HG03159 (cell line): ENCODE measurements at regions not wholly inside any gene's neighbourhood (a gene's known extent, or its start where the extent isn't known, plus 50 kb on each side); places are given as distances from the start of the nearest gene placed in this dataset.

Experiments used
- ATAC-seq: cut with Tn5 transposase; IDR thresholded peaks from one replicate; pipeline ENCODE4 v1.9.1; 2021; ENCODE audit warnings: mild to moderate bottlenecking, moderate library complexity; ENCODE audit not compliant: unreplicated experiment

DNA sequence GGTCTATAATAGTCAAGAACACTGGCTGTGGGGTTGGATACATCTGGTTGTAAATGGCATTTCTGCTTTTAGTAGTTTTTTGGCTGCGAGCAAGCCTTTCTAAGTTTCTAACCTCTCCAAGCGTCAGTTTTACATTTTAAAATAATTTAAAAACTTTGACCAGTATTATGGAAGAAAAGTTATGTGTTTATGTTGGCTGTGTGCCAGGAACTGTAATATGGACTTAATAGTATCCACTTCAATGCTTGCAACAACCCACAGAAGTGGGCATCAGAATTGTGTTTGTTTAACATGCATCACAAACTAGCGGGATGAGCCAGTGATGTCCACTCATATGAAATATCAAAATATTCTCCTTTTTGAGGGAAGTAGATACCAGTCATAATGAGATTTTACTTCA, 844.2 kb downstream of the JRKL start:
- ATAC-seq, result no peak

DNA sequence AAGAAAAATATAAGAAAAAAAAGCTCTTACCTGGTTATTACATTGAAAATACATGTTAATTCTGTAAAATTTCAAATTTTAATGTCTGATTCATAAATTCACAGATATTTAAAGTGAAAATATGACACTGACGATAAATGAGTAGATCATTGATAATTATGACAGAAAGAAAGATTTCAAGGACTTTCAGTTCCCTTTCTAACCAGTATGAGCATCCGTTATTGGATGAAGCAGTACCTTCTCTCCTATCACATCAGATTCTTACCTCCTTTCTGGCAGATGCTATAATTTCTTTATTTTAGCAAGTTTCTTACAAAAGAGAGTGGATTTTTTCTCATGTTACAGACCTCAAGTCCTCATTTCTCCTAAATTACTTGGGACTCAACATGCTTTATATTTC, 847.3 kb downstream of the JRKL start:
- ATAC-seq, result no peak

DNA sequence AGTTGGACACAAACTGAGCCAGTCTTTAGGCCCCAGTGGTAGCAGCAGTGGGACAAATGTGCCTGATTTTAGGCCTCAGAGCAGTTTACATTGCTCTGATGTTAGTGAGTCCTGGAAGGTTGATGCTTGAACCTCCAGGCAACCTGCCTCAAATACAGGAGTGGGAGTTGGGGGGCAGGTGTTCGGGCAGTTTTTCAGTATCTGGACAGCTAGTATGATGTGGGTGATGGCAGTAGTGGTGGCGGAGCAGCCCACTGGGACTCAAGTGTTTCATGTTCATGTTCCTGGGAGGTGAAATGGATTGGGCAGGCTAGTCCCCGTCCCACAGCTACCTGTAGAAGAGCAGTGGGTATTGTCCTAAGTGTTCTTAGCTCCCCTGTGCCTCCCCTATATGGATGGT, 857.8 kb downstream of the JRKL start:
- no peak for ATAC-seq

DNA sequence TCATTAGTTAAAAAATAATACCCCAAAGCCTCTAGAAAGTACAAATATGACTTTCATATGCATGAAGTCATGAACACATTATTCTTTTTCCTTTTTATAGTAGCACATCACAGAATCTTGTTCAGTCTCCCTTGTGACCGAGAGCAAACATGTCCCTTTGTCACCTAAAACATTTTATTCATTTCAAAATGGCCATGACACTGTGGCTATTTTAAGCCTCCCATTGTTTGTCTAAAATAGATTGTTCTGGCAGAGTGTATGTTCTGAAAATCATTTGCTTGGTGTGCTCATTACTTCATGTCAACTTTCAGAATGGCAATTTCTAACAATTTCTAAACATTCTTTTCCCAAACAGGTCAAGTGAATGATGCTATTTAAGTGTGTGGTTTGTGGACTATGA, 865.0 kb downstream of the JRKL start:
- no peak for ATAC-seq

DNA sequence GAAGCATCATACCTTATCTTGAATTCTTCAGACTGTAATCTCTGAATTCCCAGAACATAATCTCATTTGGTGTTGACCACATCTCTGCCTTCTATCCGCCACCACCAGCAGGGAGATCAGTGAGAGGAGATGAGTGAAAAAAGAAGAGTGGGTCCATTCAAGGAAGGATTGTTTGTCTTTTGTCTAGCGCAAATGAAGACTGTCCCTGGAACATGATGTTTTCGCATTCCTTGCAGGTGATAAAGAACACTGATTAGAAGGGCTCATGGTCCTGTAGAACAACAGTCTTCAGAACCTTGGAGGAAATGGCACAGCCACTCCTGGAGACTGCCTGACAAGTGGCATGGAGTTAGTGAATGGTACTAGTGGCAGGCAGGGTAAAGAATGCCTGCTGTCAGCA, 869.6 kb downstream of the JRKL start:
- no peak for ATAC-seq

DNA sequence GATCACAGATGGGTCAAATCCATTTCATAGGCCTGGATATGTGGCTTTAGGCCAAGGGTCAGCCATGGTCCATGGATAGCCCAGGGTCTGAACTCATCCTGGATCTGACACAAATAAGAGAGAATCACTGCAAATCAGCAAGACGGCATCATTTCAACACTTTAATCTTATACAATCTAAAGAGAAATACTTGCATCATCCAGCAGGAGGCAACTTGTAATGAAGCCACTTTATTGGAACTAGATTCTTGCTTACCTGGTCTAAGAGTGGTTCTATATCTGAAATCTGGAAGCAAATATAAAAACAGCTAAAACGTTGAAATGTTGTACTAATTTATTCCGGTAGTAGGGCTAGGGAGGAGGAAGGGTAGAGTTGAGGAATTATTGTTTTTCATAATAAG, 870.1 kb downstream of the JRKL start:
- ATAC-seq, result no peak

DNA sequence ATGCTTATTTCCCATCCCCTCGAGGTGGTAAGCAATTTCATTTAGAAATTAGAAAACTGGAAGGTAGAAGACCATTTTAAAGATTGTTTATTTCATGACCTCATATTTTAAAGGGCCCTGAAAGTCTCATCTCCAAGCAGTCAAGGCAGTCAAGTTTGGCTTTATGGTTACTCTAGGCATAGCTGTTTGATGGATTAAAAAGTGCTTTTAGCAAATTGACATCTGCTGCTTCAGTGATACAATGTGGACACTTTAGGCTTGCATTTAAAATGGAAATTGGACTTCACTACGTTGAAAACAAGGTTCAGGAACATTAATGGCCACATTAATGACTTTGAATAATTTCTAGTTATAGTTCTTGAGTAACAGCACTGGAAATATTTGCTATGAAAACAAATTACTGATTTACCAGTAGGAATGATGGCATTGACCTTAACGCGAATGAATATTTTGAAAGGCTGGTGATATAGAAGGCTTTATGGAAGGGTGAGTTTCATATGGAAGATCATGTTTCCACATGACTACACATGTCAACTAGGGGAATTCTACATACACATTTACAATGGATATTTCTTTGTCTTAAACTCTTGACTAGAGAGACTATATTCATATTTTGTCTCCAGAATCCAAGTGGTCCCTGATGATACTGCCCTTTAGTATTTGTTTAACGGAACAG, 873.5 kb downstream of the JRKL start:
- no peak for ATAC-seq

DNA sequence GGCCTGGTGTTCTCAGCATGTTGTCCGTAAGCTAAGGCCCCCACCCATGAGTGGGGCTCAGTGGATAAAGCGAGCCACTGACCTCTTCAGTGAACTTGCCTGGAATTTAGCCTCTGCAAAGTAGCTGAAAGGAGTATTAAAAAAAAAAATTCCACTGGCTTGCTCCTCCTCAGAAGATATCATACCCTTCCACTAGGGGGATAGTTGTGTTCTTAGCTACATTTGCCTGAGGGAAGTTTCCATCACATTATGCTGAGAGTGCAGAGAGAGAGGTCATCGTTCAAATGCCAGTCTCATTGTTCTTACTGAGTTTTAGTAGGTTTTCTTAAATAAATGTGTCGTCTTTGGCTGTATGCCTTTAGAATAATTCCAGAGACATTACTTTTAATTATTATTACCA, 879.7 kb downstream of the JRKL start:
- no peak for ATAC-seq

DNA sequence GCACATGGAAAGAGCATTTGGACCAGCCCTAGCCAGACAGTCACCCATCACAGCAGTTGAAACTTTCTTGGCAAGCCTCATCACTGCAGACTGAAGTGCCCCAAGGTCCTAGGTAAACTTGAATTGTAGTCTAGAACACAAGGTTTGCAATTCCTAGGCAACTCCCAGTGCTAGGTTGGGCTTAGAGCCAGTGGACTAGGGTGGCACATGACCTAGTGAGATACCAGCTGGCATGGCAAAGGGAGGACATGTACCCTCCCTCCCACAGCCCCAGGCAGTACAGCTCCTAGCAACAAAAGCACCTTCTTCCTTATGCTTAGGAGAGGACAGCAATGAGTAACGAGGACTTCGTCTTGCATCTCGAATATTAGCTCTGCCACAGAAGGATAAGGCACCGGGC, 889.5 kb downstream of the JRKL start:
- no peak for ATAC-seq

DNA sequence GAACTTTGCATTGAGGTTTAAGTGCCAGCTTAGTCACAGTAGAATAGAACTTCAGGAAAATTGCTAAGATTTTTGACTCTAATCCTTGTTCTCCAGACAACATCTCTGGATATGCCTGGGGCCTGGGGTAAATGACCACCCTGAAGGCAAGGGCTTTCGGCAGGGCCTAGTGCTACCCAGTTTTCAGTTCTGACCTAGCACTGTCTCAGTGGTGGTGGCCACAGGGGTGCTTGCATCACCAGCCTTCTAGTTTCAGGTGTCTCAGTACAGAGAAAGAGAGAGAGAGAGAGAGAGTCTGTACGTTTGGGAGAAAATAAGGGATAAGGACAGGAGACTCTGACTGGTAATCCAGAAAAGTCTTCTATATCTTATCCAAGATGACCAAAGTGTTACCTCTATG, 890.5 kb downstream of the JRKL start:
- no peak for ATAC-seq

DNA sequence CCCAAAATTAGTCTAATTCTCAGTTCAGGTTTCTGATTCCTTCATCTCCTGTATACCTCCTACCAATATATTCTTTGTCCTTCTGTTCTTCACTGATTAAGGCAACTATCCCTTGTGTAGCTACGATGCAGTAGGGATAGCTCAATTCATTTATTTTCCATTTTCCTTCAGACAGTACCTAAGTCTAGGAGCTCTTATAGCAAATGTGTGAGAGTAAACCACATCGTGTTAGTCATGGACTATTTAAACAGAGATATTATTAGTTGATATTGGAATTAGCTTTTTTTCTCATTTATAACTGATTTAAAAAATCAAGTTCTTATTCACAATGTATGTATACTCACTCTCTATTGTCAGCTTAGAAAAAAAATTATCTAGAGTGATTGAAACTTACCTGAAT, 900.0 kb downstream of the JRKL start:
- no peak for ATAC-seq

DNA sequence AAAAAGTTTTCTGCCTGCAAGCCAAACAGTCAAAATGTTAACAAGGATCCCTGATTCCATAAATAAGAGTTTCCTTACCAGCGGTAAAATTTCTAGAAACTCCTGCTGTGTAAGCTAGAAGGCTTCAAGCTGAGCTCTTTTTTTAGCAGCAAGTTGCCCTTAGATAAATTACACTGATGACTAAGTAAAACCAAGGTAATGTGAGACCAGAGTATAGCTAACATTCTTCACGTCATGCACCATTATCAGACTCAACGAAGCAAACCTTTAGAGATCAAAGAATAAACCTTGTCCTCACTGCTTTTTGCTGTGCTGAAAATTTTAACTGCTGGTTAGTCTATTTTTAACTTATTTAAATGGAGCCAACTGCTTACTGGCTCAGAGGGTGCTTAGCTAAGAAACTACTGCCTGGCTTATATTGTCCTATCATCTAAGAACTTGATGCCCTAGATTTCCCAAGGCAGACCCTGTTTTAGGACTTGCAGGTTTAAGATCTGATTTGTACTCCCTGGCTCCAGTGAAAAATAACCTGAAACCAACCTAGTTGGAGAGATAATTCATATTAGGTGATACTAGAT, 900.7 kb downstream of the JRKL start:
- ATAC-seq, result no peak

DNA sequence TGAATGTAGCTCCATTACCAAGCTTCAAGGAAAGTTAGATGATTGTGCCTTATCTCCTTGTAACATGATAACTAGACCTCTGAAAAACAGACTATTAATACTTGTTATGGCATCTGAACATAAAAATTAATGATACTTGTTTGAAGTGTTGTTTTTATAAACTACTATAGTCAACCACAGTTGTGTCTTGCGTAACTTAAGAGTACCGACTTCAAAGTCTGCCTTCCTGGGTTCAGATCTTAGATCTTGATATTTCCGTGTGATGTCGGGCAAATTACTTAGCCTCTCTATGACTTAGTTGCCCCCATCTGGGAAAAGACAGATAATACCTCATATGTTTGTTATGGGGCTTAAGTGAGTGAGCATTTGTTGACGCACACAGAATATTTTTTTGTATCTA, 906.5 kb downstream of the JRKL start:
- ATAC-seq, result no peak

DNA sequence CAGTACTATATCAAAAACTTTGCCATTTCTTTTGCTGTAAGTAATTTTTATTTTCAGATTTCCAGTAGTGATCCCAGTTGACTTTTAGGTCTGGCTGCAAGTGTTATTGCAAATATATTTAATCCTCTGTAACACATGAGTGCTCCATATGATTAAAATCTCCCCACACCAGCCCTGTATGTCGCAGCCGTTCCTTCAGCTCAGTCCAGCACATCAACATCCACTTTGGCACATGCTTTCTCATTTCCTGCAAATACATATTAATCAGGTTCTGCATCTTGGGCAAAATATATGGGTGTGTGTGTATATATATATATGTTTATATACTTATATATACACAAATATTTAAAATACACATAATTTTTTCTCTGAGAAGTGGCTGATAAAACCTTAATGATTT, 919.5 kb downstream of the JRKL start:
- no peak for ATAC-seq

DNA sequence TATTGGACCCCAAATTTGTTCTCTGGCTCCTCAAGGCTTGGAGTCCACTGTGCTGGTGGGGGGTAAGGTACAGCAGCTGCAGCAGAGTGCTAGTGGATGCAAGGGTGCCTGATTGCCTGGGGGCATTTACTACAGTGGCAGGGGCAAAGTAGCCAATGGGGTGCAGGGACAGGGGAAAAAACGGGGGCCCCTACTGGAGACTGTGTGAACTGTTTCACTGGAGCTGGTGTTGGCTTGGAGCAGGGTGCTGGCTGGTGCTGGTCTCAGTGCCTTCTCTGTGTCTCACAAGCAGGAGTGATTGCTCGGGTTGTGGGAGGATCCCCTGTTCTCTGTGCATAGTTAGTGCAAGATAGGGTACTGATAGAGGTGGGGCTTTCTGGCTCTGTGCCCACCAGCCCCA, 935.9 kb downstream of the JRKL start:
- ATAC-seq, result no peak

DNA sequence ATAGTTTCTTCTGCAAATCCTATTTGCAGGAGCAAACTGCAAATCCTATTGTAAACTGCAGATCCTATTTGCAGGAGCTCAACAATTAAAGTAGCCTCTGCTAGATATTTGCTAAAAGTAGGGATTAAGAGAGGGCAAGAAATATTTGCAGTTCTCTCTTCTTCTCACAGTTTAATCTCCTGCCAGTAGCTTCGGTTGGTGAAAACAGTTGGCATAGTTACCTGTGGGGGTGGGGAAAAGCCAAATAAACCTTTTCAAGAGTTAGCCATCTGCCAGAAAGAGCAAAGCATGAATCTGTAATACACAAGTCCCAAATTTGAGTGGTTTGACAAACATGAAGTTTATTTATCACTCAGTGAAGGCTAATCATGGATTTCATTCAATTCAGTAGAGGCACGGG, 942.5 kb downstream of the JRKL start:
- no peak for ATAC-seq

DNA sequence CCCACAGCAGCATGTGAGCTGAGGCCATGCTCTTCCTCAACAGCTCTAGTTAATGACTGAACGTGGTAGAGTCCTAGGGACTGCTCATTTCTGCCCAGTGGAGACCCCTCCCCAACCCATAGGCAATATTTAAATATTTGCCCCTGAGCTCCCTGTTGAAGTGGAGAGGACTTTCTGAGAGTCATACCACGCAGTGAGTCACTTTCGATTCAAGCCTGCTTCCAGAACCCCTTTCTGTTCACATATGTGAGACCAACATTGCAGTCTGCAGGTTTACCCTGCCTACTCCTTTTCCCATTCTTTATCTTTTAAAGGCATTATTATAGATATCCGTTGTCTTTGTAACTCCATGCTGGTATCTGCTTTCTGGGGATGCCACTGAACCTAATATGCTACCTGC, 946.3 kb downstream of the JRKL start:
- no peak for ATAC-seq

DNA sequence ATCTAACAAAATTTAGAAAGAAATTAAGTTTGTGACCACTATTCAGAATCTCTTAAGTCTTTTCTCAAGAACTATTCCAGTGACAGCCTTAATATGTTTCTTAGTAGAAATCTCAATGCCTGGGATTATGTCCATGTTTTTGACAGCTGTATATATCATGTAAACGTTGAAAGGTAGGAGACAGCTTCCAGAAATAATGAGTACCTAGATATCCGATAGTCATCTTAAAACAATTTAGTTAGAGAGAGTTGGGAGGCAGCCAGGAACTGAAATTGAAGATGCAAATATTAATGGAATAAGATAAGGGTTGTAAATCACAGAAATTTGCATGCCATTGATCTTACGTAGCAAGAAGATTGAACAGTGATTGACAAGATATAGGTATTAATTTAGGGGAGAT, 955.2 kb downstream of the JRKL start:
- ATAC-seq, result no peak

DNA sequence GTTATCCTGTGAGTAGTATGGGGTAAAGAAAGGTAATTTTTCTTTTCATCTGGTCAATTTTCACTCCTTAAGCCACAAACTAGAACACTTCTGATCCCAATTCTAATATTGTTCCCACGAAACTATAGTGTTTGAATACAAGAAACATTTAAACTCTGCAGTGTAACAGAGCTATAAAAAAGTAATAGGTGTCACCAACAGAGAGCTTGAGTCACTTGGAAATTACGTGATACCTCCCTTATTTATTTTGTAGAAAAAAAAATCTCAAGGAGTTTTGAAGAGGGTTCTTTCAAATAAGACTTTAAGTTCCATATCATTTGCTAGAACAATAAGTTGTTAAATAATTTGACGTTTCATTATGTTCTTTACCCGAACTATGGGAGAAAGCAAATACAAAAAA, 959.4 kb downstream of the JRKL start:
- no peak for ATAC-seq

DNA sequence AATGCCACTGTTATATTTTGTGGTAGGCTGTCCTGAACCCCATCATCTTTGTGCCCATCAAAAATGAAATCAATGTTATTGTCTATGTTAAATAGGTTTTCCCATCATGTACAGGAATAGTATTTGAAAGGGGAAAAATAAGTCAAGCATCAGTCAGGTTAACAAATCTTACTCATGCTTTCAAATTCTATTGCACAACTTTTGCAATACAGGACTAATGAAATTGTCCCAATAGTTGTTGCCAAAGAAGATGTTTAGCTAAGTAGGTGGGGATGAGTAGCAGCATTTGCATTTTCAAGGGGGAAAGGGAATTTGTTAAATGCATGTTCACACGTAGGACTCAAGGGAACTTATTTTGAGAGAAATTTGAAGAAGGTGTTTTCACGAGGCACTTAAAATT, 962.1 kb downstream of the JRKL start:
- ATAC-seq, result no peak

DNA sequence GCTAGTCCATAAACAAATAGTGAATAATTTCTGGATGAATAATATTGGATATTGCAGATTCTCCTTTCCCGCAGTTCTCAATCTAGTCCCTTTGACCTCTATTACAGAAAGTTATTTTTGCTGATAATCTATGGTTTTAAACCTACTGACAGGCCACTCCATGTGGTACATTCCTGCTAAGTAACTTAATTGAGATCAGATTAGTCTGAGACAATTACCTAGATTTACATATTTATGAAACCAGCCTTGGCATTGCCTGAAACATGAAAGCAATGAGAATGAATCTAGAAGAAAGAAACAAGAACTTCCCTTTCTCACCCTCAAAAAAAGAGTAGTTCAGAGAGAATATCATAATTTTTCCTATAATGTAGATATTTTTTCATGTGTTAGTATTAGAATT, 964.2 kb downstream of the JRKL start:
- ATAC-seq, result no peak

DNA sequence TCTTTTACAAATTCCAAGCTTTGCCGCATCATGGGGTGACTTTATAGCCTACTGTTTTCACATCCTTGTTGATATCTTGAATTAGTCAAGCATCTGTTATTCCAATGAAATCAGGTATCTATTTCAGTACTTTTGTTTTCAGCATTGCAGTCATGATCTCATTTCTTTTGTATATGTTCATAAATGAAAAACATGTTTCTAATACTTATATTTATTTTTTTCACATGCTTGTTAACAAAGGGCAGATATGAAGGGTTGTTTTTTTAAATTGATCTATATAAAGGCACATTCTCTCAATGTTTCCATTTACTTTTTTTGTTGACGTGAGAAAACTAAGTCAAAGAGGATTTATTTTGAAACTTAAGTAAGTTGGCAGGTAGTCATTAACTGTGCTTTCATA, 964.8 kb downstream of the JRKL start:
- no peak for ATAC-seq

DNA sequence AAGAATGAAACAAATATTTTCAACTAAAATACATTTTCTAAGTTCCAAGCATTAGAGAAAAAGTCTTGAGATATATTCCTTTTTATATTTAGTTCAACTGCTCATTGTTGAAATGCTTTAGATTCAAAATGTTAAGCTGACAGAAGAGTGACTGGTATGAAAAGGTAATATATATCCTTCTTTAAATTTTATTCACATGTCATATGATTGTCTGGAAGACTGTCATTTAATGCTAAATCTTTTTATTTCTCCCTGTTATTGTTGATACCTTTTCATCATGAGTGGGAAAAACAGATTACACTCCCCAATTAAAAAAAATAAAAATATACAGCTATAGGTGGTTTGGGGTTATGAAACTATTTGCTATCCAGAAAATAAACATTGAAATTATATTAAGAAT, 965.4 kb downstream of the JRKL start:
- ATAC-seq, result no peak
